GM21737 (cell line): ENCODE measurements at regions not wholly inside any gene's neighbourhood (a gene's known extent, or its start where the extent isn't known, plus 50 kb on each side); places are given as distances from the start of the nearest gene placed in this dataset.
A peak's percentile ranks its signal among the peaks of the same experiment; 100 is the strongest.

Experiments used
- ATAC-seq: cut with Tn5 transposase; IDR thresholded peaks from one replicate; pipeline ENCODE4 v1.9.1; 2021; ENCODE audit warnings: mild to moderate bottlenecking, moderate library complexity; ENCODE audit not compliant: unreplicated experiment

DNA sequence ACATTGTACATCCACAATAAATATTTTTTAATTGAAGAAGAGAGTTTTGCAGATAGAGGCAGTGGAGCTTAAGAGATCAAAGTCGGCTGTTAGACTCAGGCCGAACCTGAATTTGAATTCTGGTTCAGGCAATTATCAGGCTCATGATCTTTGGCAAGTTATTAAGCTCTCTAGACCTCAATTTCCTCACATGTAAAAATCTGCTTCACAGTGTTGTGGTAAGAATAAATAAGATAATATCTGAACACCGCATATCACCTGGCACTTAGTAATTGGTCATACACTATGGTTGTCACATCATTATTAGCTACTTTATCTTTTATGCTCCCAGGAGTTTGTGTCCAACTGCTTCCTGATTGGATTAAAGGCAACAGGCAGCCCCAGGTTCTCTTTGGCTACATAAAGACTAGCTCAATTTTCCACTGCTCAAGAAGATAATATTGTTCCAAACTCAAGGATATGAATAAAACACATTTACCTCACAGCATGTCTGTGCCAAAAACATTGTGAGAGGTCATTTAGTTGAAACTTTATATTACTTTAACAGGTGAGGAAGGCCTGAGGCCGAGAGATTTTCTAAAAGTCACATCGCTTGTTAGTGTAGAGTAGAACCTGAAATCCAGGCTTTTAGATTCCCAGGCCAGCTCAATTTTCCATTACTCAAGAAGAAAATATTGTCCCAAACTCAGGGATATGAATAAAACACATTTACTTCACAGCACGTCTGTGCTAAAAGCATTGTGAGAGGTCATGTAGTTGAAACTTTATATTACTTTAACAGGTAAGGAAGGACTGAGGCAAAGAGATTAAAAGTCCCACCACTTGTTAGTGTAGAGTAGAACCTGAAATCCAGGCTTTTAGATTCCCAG is 289.2 kb upstream of the PTGER4 start:
- no peak for ATAC-seq

DNA sequence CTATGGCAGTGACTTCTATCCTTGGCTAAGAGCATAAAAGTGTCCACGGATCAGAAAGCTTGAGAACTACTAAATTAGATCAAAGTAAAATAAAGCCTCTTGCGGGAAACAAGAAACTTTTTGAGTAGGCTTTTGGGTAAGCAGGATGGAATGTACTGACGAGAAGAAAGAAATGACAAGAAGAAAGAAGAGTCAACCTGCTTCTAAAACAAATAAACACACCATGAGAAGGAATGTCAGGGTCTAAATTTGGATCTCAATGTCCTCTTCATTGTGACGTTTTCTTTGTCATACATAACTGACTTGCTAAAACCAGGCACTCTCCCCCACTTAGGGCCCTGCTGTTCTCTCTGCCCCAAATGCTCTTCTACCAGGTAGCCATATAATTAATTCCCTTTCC is 290.1 kb upstream of the PTGER4 start:
- ATAC-seq, result no peak

DNA sequence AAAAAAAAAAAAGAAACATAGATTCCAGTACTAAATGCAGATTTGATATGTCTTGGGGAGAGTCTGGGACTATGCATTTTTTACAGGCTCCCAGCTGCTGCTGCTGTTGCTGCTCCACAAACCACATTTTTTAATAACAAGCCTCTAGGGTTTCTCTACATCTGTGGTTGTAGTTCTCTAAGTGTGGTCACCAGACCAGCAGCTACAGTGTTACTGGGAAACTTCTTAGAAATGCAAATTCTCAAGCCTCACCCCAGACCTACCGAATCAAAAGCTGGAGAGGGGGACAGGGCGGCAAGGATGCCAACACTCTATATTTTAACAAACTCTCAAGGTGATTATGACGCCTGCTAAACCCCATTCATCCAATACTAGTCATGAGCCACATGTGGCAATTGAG is 293.4 kb upstream of the PTGER4 start:
- ATAC-seq, result peak; percentile 83

DNA sequence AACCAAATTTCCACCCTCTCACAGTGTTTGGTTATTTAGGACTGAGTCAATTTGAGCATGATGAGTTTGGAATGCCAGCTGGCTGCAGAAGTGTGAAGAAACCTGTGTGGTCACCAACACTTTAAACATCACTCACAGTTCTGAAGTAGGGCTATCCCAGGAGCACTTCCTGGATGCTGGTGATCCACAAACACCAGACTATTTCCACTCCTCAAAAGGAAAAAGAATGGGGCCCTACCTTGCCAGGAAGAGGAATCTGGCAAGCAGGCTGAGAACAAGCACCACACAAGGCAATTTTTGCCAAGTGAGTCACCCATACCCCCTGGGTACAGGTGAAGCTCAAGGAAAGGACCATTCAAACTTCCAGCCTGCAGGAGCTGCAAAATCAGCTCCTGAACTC is 294.2 kb upstream of the PTGER4 start:
- ATAC-seq, result no peak

DNA sequence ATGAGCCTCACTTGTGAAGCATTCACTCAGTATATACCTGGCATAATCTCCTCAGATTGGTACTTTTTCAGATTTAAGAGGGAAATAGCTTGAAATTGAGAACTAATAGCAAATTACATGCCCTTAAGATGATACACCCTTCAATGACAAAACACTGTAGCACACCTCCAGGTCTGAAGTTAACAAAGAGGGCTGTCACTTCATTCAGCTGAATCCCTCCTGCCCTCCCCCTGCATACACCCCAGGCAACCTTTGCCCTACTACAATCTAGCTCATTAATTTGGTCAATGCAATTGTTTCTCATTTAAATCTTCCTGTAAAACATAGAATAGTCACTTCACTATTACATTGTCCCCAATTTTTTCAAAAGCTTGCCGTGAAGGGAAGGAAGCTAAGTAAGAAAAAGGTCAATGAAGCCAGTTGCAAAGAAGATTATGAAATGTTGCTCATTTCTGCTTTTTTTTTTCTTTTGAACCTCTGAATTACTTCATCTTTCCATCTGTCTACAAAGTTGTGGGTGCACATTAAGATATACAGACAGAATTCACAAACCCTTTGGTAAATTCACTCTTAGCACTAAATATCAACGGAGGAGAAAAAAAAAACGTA is 294.8 kb upstream of the PTGER4 start:
- ATAC-seq, result no peak

DNA sequence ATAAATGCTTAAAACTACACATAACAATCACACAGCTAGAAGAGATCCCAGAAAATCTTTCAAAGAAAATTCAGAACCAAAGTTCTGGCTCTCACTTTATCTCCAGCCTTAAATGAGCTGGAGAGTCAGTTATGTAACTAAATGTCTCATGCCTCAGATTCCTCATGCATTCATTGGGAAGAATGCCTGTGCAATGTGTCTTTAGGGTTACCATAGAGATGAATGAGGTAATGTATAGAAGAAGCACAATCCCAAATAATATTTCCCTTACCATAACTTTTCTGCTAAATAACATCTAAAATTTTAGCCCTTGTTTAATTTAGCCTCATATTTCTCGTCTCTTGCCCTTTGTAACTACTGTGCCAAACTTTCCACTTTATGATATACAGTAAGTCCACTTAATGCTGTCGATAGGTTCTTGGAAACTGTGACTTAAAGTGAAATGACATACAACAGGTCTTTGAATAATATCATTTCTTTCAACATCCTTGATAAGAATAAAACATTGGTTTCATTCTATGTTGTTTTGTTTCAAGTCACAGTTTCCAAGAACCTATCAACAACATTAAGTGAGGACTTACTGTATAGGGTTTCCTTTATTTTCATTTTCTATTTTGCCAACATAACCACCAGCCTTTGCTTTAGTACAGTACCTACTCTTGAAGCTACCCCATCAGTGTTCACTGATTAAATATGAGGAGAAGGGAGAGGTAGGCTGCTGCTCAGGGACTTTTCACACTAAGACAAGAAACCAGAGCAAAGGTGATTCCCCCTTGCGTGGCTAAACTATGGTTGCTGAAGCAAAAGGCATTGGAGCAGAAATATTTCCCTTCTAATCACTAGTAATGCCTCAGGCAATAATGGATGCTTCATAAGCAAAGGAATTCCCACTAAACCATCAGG is 295.7 kb upstream of the PTGER4 start:
- ATAC-seq, result no peak

DNA sequence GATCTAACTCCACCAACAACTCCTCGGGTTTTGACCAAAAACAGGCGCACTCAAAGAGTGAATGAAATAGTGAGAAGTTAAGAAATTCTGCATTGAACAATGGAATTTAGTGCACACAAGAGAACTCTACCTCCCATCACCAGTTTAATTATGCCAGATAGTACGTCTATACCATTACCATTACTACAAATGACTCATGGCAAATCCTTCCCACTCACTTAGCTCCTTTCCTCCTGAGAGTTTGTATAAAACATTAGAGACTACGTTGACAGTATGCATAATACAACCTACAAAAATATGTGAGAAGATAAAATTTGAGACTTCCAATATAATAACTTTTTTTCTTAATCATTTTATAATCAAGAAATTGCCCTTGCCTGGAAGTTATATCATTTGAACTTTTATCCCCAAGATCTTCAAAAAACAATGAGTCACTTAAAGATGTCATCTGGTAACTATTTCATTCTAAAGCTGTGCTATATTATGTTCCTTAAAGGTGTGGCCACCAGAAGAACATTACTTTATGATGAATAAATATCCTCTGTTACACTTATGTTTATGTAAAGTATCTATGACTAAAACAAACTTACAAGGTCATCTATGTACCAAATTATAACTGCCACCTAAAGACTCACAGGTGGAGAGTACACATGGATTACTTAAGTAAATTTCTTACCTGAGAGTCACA is 297.9 kb upstream of the PTGER4 start:
- no peak for ATAC-seq

DNA sequence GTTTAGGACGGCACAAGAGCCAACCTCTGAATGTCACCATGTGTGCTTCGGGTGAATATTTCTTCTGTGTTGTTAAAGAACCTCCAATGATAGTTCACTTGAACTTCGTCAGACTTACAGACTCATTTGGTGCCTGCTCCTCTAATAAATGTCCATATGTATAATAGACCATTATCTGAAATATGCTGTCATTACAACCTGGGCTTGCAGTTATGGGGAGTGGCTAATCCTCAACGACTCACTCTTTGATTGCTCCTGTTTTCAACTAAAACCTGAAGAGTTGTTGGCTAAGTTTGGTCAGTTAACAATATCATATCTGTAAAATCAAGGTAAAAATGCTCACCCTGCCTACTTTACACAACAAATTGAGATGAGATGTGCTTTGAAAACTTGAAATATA is 298.7 kb upstream of the PTGER4 start:
- ATAC-seq, result no peak

DNA sequence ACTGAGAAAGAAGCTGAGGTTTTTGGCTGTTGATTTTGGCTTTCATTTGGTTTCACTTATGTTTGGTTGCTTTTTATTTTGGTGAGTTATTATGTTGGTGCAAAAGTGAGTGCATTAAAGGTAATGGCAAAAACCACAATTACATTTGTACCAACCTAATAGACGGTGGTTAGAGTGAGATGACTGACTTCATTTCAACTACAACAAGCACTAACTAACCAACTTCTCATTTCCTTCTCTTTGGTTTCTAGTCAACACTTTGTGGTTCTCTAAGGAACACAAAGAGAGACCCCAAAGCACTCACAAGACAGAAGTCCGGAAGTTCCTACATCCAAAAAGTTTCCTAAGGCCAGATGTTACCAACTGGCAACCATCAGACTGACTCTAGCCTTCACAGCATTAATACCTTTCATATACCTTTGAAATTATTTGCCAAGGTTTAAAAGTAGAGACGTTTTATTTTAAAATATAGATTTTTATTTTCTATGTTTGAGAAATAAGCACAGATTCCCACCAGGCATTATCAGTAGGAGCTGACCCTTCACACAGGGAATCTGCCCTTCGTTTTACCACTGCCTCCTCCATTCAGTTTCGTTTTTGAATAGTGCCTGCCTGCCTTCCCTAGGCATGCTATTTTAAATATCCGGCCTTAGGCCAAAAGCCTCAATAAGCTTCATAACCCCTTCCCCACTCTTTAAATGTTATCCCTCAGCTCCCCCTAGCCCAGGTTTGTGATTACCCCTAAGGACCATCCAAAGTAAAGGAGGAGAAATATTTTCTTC is 301.1 kb upstream of the PTGER4 start:
- ATAC-seq, result peak; percentile 69

DNA sequence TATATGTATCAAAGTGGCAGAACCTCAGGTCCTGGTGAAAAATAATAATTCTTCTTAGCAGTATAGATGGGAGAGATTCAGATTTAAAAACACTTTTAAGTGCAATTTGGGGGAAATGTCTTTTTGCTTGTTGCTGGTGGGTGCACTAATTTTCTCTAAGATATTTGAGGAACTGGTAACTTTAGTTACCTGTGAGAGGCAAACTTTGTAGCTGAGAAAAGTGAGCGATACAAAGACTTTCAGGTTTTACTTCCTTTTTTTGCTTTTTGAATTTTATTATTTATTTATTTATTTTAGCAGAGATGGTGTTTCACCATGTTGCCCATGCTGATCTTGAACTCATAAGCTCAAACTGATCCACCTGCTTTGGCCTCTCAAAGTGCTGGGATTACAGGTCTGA is 303.1 kb upstream of the PTGER4 start:
- peak; percentile 47 for ATAC-seq

DNA sequence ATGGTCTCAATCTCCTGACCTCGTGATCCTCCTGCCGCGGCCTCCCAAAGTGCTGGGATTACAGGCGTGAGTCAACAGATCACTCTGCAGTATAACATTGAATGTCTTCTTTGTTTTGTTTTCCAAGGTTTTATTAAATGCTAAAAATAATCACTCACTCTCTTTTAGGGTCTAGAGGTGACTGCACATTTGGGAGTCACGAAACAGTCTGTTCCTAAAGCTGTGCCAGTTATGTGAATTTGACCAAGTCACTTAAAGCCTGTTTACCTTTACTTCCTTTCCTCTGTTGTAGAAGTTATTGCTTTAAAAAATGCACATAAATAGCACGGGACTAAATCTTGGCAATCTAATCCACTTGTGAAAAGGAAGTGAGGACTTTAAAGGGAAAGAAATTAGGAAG is 304.9 kb upstream of the PTGER4 start:
- no peak for ATAC-seq

DNA sequence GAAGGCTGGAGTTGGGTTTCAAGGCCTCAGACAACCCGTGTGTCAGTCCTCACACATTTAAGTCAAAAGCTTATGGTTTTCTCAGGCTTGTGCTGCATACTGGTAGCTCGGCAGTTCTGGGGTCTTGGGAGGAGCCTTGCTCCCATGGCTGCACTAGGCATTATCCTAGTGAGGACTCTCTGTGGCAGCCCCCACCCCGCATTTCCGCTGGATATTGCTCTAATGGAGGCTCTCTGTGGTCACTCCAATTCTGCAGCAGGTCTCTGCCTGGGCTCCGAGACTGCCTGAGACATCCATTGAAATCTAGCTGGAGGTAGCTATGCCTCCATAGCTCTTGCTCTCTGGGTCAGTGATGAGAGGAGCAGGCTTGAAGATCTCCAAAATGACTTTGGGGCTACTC is 311.5 kb upstream of the PTGER4 start:
- no peak for ATAC-seq

DNA sequence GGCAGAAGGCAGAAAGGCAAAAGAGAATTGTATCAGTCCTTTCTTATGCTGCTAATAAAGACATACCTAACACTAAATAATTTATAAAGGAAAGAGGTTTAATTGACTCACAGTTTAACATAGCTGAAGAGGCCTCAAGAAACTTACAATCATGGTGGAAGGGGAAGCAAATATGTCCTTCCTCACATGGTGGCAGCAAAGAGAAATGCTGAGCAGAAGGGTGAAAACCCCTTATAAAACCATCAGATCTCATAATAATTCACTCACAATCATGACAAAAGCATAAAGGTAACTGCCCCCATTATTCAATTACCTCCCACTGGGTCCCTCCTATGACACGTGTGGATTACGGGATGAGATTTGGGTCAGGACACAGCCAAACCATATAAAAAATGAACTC is 312.5 kb upstream of the PTGER4 start:
- ATAC-seq, result no peak

DNA sequence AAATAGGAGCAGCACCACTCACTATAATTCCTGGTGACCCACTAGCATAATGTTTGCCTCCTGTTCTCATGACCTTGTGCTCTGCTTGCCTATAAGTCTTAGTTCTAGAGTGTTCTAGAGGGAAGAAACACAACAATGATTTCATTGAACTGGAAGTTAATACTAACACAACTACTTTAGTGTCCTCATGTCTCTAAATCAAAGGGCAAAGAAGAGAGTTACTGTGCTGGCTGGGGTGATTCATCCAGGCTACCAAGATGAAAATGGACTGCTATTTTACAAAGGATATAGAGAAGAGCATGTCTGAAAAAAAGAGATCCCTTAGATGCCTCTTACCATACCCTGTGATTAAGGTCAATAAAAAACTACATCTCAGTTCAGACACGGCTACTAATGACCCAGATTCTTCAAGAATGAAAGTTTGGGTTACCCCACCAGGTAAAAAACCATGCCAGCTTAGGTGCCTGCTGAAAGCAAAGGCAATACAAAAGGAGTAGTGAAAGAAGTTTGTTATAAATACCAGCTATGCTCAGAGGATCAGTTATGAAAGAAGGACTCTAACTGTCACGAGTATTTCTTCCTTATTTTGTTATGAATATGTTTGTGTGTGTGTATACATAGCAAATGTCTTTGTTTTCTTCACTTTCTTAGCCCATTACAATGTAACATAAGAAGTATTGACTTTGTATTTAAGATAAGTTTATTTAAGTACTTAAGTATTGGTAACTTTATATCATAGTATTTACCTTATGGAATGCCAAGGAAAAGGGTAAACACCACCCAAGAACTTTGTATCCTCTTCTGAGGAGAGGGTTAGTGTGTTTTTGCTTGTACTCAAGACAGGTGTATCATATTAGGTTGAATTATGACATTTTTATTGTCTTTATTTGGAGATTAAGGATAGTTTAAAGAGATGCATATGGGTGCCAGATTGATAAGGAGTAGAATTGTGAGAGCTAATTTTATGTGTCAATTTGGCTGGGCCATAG is 314.1 kb upstream of the PTGER4 start:
- ATAC-seq, result no peak

DNA sequence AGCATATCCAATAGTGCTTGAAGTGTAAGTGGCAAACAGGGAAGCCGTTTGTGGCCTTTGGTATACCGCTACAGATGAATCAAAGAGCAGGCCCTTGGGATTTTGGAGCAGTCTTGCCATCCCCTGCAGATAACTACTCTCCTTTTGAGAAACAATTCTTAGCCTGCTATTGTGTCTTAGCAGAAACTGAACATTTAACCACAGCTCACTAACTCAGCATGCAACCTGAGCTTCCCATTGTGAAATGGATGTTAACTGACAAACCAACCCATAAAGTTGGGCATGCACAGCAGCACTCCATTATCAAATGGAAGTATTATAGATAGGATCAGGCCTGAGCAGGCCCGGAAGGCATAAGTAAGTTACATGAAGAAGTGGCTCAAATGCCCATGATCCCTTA is 315.3 kb upstream of the PTGER4 start:
- no peak for ATAC-seq

DNA sequence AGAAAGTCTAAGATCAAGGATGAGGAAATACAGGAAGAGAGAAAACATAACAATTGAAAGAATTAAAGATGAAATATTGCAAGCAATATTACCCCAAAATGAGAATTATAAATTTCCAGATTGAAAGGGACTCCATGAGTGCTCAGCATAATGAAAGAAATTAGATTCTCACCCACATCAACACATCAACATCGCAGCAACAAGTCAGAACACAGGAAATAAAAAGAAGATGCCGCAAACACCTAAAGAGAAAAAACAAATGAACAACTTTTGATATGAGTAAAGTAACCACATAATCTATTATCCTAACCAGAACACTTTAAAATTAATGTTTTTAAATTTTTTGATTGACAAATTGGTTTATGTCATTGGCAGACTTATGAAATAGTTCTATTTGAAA is 318.3 kb upstream of the PTGER4 start:
- ATAC-seq, result no peak

DNA sequence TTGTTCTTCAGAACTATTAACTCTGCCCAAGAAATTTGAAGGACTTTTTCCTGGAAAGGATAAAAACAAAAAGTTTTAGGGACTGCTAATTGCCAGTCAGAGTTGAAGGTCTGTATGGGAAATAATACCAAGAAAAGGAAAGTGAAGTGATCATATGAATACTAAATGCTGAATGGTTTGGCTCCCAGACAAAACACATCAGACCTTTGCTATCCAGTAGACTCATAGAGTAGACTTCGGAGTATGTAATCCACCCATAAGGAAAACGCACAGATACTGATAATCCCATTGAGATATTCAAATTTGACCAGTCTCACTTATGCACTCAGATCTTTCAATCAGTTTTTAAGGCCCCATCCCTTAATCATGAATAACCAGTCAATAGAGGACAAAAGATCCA is 319.0 kb upstream of the PTGER4 start:
- ATAC-seq, result no peak

DNA sequence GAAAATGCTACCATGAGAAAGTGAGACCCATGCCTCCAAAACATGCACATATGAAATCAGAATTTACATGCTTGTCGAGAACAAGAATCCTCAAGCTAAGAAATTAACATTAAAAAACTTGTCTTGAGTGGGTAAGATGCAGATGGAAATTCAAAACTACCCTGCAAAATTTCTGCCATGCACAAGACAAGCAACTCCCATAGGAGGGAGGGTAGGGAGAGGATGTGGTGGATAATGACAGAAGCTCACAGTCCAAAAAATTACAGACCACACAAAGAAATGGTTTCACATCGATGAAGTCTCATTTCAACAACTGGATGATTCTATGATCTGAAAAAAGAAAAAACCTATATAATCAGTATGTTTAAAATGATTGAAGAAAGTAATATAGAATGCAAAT is 319.9 kb upstream of the PTGER4 start:
- no peak for ATAC-seq

DNA sequence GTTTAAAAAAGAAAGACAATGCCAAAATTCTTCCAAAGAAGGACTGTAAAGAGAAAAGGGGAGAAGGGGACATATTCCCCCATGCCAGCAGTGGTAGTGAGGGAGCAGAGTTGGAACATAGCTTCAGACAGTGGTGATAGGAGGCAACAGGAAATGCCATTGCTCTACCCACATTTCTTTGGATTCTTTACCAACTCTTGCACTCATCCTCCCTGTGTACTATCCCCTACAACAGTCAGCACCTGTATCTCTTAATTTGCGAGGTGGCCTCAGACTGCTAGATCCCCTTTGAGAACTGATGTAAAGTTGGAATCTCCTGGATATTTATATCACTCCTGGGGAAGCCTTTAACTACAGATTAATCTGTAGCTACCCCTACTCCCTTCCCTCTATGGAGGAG is 320.6 kb upstream of the PTGER4 start:
- ATAC-seq, result no peak
